GM12891 (cell line): ENCODE measurements at regions not wholly inside any gene's neighbourhood (a gene's known extent, or its start where the extent isn't known, plus 50 kb on each side); places are given as distances from the start of the nearest gene placed in this dataset.

Experiments used
- POLR2A ChIP-seq: IDR thresholded peaks from 2 replicates; pipeline ENCODE4 v1.6.1; 2011; ENCODE audit warnings: low read depth, low read length, control low read depth
- POLR2AphosphoS5 ChIP-seq: IDR thresholded peaks from 2 replicates; pipeline ENCODE4 v1.6.1; 2011; ENCODE audit warnings: low read depth, low read length, control low read depth
- TAF1 ChIP-seq: IDR thresholded peaks from 2 replicates; pipeline ENCODE4 v1.6.1; 2011; ENCODE audit warnings: low read depth, low read length, control low read depth

DNA sequence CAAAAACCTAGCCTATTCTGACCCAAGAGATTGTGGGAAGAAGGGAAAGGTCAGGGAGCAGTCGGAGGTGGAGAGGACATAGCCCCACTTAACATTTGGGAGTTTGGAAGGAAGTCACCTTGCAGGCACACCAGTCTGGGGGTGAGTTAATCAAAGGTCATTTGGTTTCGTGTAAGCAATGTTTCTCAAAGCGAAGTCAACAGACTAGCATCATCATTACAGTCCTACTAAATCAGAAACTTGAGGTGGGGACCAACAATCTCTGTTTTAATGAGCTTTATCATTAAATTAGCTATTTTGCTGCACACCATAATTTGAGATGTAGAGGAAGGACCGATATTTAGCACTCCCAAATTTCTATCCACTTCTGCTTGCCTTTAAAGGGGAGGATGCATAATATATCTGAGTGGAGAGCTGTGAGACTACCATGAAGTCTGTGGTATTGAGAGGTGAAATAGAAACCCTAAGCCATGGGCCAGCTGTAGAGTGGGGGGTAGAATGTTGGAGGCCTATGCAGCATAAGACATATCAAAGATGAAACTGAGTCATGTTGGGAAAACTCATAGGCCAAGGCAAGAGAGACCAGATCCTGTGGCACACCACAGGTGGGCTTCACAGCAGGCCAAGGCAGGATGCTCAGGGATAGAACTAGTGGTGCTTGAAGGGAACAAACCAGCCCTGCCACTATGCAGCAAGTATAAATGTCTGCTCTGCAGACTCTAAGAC lies 141.7 kb upstream of the ANKFN1 start:
- TF ChIP-seq POLR2A (no peak), POLR2AphosphoS5 (no peak), TAF1 (no peak)
